EL (cell line): ENCODE measurements at regions not wholly inside any gene's neighbourhood (a gene's known extent, or its start where the extent isn't known, plus 50 kb on each side); places are given as distances from the start of the nearest gene placed in this dataset.
"Not testable (repeated sequence)": the region's sequence is repeated elsewhere in the genome, so short reads cannot be mapped to it uniquely, and the experiment has no call there.

Source experiments
- DNase-seq: peaks from one replicate; pipeline ENCODE4 v3.0.0-alpha.2; 2016

DNA sequence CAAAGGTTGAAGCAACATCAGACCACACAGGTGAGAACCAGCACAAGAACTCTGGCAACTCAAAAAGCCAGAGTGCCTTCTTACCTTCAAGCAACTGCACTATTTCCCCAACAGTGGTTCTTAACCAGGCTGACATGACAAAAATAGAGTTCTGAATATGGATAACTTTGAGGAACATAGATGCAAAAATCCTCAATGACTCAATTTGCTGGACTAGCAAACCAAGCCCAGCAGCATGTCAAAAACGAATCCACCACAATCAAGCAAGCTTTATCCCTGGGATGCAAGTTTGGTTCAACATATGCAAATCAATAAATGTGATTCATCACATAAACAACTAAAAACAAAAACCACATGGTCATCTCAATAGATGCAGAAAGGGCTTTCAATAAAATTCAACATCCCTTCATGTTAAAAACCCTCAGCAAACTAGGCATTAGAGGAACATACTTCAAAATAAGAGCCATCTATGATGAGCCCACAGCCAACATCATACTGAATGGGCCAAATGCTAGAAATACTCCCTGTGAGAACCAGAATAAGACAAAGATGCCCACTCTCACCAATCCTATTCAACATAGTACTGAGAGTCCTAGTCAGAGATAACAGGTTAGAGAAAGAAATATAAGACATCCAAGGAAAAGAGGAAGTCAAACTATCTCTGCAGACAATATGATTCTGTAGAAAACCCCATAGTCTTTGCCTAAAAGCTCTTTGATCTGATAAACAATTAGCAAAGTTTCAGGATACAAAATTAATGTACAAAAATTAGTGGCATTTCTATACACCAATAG lies 110.5 kb upstream of the NBPF19 start:
- not testable (repeated sequence) for DNase-seq

DNA sequence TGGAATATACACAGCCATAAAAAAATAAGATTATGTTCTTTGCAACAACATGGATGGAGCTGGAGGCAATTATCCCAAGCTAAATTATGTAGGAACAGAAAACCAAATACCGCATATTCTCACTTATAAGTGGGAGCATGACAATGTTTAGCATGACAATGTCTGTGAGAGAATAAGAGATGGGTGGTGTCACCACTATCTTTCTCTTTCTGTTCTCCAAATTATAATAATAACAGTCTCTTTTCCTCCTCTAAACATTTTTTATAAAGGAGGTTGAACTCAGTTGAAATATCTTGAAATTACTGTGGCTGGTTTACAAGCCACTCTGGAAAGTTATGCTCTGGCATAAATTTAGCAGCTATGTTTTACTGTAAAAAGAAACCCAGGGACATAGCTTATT lies 108.4 kb upstream of the NBPF19 start:
- DNase-seq, result not testable (repeated sequence)

GRCh38 chr1:149367472-149368044 lies 107.3 kb upstream of the NBPF19 start:
- DNase-seq, result not testable (repeated sequence)

DNA sequence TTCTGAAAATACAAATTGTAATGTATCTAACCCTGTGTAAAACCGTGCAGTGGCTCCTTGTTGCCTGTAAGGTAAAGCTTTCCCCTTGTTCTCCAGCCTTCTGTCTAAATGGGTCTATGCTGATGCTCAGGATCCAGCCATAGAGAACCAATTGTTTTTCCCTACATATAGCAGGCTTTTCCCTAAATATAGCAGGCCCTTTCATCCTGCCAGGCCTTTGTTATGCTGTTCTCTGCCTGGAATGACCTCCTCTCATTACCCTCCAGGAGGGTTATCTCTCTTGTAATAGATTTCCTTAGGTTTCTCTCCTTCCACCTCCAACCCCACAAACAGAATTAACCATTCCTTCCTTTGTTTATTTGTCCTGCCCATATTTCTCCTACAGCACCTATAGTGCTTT lies 106.5 kb upstream of the NBPF19 start:
- DNase-seq, result not testable (repeated sequence)

GRCh38 chr1:149369081-149369480 lies 105.8 kb upstream of the NBPF19 start:
- not testable (repeated sequence) for DNase-seq

GRCh38 chr1:149371955-149372354 lies 102.9 kb upstream of the NBPF19 start:
- not testable (repeated sequence) for DNase-seq

GRCh38 chr1:149378462-149378861 lies 96.4 kb upstream of the NBPF19 start:
- DNase-seq, result not testable (repeated sequence)

DNA sequence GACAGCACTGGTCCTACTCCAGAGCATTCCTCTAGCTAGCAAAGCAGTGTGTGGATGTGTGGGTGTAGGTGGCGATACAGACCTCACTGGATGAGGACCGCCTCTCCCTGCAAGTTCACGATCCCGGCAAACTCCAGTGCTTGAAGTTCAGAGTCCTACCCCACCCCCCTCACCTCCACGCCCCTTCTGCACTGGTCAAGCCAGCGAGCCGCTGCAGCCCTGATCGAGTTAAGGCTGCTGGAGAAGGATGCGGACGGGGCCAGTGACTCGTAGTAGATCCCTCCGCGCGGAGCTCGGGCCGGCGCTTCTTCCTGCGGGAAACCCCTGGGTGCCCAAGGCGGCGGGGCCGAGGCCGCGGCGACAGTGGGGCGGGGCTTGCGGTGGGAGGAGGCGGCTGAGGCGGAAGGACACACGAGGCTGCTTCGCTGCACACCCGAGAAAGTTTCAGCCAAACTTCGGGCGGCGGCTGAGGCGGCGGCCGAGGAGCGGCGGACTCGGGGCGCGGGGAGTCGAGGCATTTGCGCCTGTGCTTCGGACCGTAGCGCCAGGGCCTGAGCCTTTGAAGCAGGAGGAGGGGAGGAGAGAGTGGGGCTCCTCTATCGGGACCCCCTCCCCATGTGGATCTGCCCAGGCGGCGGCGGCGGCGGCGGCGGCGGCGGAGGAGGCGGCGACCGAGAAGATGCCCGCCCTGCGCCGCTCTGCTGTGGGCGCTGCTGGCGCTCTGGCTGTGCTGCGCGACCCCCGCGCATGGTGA lies 84.5 kb upstream of the NBPF19 start:
- peak; percentile 87 for DNase-seq

- DNase-seq, result not testable (repeated sequence)
These were observed 83.9 kb upstream of the NBPF19 start for GRCh38 chr1:149390931-149391330.

DNA sequence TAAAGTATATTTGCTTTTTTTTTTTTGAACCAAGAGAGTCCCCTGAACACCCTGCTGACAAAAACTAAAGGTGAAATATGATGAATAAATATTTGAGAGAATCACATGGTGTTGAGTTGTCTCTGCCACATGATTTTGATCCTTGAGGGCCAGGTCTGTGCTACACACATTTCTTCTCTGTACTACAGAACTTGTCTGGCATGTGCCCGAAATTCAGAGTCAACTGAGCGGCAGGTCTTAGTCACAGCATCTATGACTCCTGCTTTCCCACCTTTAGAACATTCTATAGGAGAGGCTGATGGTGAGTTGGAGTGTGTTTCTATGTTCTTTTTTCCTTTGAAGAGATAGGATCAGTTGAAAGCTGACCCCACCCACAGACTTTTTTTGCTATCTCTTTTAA lies 79.0 kb upstream of the NBPF19 start:
- DNase-seq, result not testable (repeated sequence)

GRCh38 chr1:149398527-149398926 lies 76.3 kb upstream of the NBPF19 start:
- not testable (repeated sequence) for DNase-seq

DNA sequence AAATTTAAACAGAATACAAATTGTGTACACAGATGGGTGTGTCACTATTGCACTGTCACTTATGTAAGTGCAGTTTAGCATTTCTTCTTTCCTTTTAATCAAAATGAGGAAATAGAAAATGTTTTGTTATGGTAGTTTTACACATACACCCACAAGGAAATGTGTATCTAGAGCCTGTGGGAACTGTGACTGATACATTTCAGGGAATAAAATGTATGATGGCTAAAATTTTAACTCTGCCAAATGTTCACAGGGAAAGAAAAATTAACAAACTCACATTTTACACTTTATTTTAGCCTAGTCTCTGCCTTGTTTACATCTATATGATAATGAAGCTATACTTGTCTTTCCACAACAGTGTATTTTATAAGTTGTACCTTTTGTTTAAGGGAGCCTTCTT lies 66.4 kb upstream of the NBPF19 start:
- DNase-seq, result not testable (repeated sequence)

DNA sequence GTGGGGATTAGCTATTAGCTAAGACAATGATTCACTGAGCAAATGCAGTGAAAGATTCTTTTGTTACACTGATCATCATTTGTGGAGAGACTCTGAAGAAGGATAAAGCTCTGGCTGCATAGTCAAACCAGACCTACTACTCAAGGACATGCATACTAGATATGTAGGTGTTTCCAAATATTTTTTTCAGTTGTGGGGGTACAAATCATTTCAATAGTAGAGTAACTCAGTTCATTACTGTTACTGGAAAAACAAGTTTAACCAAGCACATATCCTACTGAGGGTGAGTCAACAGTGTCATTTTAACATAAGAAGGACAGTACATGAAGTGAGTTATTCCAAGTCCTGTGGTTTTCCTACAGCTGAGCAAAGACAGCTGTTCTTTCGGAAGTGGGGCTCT lies 59.5 kb upstream of the NBPF19 start:
- not testable (repeated sequence) for DNase-seq

GRCh38 chr1:149418782-149419181 lies 56.1 kb upstream of the NBPF19 start:
- not testable (repeated sequence) for DNase-seq

GRCh38 chr1:149423122-149423521 lies 51.7 kb upstream of the NBPF19 start:
- not testable (repeated sequence) for DNase-seq
